CD14-positive monocyte (primary cell): ENCODE measurements at regions not wholly inside any gene's neighbourhood (a gene's known extent, or its start where the extent isn't known, plus 50 kb on each side); places are given as distances from the start of the nearest gene placed in this dataset.

Experiments
- DNase-seq, 3 donors: peaks; one replicate each; pipeline ENCODE4 v3.0.0-alpha.2; 2011 to 2022
- H2AFZ ChIP-seq: 2 replicates; pipeline ENCODE4 v1.6.0; 2012; ENCODE audit warnings: mild to moderate bottlenecking, low read depth, low read length, inconsistent platforms; ENCODE audit not compliant: insufficient read depth, poor library complexity, severe bottlenecking
- H3K27ac ChIP-seq, 2 donors: 1 replicate in 1 of 2; 2 replicates in 1 of 2; pipeline ENCODE4 v1.5.1; 2012 to 2013; ENCODE audit warnings: low read length in 2 of 2, control low read depth in 1 of 2, inconsistent platforms in 1 of 2, low read depth in 1 of 2, mild to moderate bottlenecking in 1 of 2
- H3K27me3 ChIP-seq, 2 donors: one replicate each; pipeline versions ENCODE4 v1.6.0 to v1.6.1; 2011 to 2013; ENCODE audit warnings: low read length in 2 of 2; ENCODE audit not compliant: control insufficient read depth in 2 of 2, insufficient read depth in 2 of 2
- H3K36me3 ChIP-seq, 2 donors: replicated peaks in 1 of 2; 1 replicate in 1 of 2; 2 replicates in 1 of 2; pipeline versions ENCODE4 v1.5.1 to v1.6.1; 2012 to 2013; ENCODE audit warnings: low read length in 2 of 2, control low read depth in 1 of 2, inconsistent platforms in 1 of 2, mild to moderate bottlenecking in 1 of 2; ENCODE audit not compliant: insufficient read depth in 2 of 2, control insufficient read depth in 1 of 2
- H3K4me1 ChIP-seq, 2 donors: 1 replicate in 1 of 2; 2 replicates in 1 of 2; pipeline versions ENCODE4 v1.5.1 to v1.6.1; 2012 to 2013; ENCODE audit warnings: low read length in 2 of 2, control low read depth in 1 of 2, inconsistent platforms in 1 of 2, mild to moderate bottlenecking in 1 of 2, moderate library complexity in 1 of 2; ENCODE audit not compliant: insufficient read depth in 2 of 2, control insufficient read depth in 1 of 2
- H3K4me2 ChIP-seq: replicated peaks from 2 replicates; pipeline ENCODE3; 2012; ENCODE audit warnings: low read length, moderate library complexity, mild to moderate bottlenecking; ENCODE audit not compliant: poor library complexity, severe bottlenecking; ENCODE audit errors: extremely low read depth
- H3K4me3 ChIP-seq, 3 experiments: fragments of 200-600 bp in 1 of 3; sonication (generic) in 1 of 3; replicated peaks in 1 of 3; 1 replicate in 2 of 3; 2 replicates in 1 of 3; pipeline ENCODE4 v1.5.1; 2011 to 2013; ENCODE audit warnings: low read length in 3 of 3, mild to moderate bottlenecking in 3 of 3, control low read depth in 2 of 3, low read depth in 2 of 3, inconsistent platforms in 1 of 3, moderate library complexity in 1 of 3
- H3K79me2 ChIP-seq: 2 replicates; pipeline ENCODE4 v1.6.0; 2012; ENCODE audit warnings: mild to moderate bottlenecking, control low read depth, inconsistent platforms, low read length, moderate library complexity; ENCODE audit not compliant: insufficient read depth
- H3K9ac ChIP-seq: 2 replicates; pipeline ENCODE4 v1.6.0; 2017; ENCODE audit warnings: low read length, mild to moderate bottlenecking; ENCODE audit not compliant: insufficient read depth, poor library complexity, severe bottlenecking
- H3K9me3 ChIP-seq, 2 donors: replicated peaks in 1 of 2; 1 replicate in 1 of 2; 2 replicates in 1 of 2; pipeline versions ENCODE4 v1.5.1 to v1.6.1; 2012 to 2013; ENCODE audit warnings: low read length in 2 of 2, control low read depth in 1 of 2; ENCODE audit not compliant: control insufficient read depth in 1 of 2, insufficient read depth in 1 of 2
- H4K20me1 ChIP-seq: 2 replicates; pipeline ENCODE4 v1.6.0; 2012; ENCODE audit warnings: mild to moderate bottlenecking, low read length, control low read depth, moderate library complexity; ENCODE audit not compliant: insufficient read depth
- H3K27ac Mint-ChIP-seq, 7 donors: one replicate each; pipeline ENCODE4 v1.8.0; 2020; ENCODE audit warnings: mild to moderate bottlenecking in 7 of 7, mixed read lengths in 7 of 7, moderate library complexity in 6 of 7, inconsistent platforms in 2 of 7
- H3K27me3 Mint-ChIP-seq, 3 donors: one replicate each; pipeline ENCODE4 v1.8.0; 2021 to 2022; ENCODE audit warnings: low read depth in 3 of 3, mild to moderate bottlenecking in 3 of 3, mixed read lengths in 3 of 3, moderate library complexity in 3 of 3, inconsistent platforms in 1 of 3
- H3K36me3 Mint-ChIP-seq, 2 donors: one replicate each; pipeline ENCODE4 v1.8.0; 2020; ENCODE audit warnings: mixed read lengths in 2 of 2, inconsistent platforms in 1 of 2, mild to moderate bottlenecking in 1 of 2
- H3K4me1 Mint-ChIP-seq: one replicate; pipeline ENCODE4 v1.8.0; 2020; ENCODE audit warnings: mild to moderate bottlenecking, mixed read lengths
- H3K4me3 Mint-ChIP-seq, 2 donors: one replicate each; pipeline ENCODE4 v1.8.0; 2020; ENCODE audit warnings: mild to moderate bottlenecking in 2 of 2, mixed read lengths in 2 of 2, moderate library complexity in 1 of 2
- H3K9me3 Mint-ChIP-seq, 7 donors: one replicate each; pipeline ENCODE4 v1.8.0; 2020 to 2022; ENCODE audit warnings: mixed read lengths in 7 of 7, mild to moderate bottlenecking in 6 of 7, moderate library complexity in 6 of 7, inconsistent platforms in 2 of 7
- WGBS: methylation state at CpG from one replicate; pipeline ENCODE4 v1.1.5; 2013; ENCODE audit warnings: missing lambda C conversion rate; ENCODE audit not compliant: insufficient coverage; 5-methylcytosine and 5-hydroxymethylcytosine counted together
- intact Hi-C, 2 donors: fragments of 100-400 bp; cut with micrococcal nuclease; formaldehyde crosslinking; loops; one replicate each; pipeline versions ENCODE4 v1.15.0 to v1.15.1; 2023
- TF ChIP-seq, protein P1 (sequence below): fragments of 200-600 bp; IDR thresholded peaks from one replicate; pipeline ENCODE4 v1.8.0; 2022; ENCODE audit warnings: antibody characterized with exemption, mild to moderate bottlenecking

DNA sequence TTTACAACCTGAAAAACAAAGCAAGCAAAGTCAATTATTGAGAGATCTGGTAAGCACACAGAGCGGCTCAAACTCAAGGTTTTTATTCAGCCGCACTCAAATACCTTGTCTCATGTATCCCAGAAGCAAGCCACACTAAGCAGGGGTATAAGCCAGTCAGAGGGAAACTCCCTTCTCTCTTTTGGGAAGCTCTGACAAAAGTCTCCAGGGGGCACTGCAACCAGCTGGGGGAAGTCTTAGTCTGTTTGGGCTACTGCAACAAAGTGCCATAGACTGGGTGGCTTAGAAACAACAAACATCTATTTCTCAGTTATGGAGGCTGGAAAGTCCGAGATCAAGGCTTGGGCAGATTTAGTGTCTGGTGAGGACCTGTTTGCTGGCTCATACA, 246.0 kb downstream of the ENC1 start:
- Histone ChIP-seq H3K27ac (no peak overlapping the region), H3K27me3 (no peaks in the 10 kb centered on the region), H4K20me1 (no peaks in the 10 kb centered on the region), H3K4me3 (no peak overlapping the region), H3K36me3 (no peaks in the 10 kb centered on the region), H2AFZ (no peak overlapping the region), H3K4me2 (no peak overlapping the region), H3K4me1 (no peaks in the 10 kb centered on the region), H3K9ac (no peak overlapping the region), H3K9me3 (peaks cover 0 to 4% of the 10 kb centered on the region in 2 donors), H3K79me2 (no peaks in the 10 kb centered on the region)
- peaks cover 0 to 2% (median 0%) of the 10 kb centered on the region in 3 donors for H3K27me3 Mint-ChIP-seq
- peak; percentile 15 to 50 (median 37) for DNase-seq
- peaks cover 0 to 3% of the 10 kb centered on the region in 2 donors for H3K36me3 Mint-ChIP-seq
- intact Hi-C loops, result loop anchor here in 1 of 2 donors (10.0 kb wide), 1 partner anchor 260 kb away; no protein-coding TSS in a partner anchor
- H3K9me3 Mint-ChIP-seq, result peaks cover 3 to 6% (median 6%) of the 10 kb centered on the region in 7 donors
- H3K4me1 Mint-ChIP-seq, result peaks cover 12% of the 10 kb centered on the region
- WGBS, result 91% methylated on average over 2 of the region's 3 CpGs
- no peak overlapping the region for H3K4me3 Mint-ChIP-seq
- peak overlapping the region in 1 of 7 donors; percentile 54 for H3K27ac Mint-ChIP-seq
- TF ChIP-seq, protein P1, sequence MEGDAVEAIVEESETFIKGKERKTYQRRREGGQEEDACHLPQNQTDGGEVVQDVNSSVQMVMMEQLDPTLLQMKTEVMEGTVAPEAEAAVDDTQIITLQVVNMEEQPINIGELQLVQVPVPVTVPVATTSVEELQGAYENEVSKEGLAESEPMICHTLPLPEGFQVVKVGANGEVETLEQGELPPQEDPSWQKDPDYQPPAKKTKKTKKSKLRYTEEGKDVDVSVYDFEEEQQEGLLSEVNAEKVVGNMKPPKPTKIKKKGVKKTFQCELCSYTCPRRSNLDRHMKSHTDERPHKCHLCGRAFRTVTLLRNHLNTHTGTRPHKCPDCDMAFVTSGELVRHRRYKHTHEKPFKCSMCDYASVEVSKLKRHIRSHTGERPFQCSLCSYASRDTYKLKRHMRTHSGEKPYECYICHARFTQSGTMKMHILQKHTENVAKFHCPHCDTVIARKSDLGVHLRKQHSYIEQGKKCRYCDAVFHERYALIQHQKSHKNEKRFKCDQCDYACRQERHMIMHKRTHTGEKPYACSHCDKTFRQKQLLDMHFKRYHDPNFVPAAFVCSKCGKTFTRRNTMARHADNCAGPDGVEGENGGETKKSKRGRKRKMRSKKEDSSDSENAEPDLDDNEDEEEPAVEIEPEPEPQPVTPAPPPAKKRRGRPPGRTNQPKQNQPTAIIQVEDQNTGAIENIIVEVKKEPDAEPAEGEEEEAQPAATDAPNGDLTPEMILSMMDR, result peak; percentile 38

DNA sequence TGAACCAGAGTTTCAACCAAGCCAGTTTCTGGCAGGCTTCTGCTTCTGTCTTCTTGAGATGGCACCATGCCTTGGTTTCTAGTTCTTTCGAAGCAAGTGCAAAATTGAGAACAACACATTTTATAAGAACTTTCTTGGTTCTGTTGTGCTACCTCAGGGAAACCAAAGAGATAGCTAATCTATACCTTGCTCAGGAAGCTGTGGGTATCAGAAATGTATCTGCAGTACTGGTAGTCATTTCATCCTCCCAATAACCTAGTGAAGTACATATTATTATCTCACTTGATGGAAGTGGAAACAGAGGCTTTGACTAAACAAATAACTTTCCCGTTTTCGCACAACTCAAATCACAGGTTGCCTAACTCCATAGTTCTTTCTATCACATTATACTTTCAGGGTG, 246.6 kb downstream of the ENC1 start:
- Mint-ChIP-seq H3K4me3 (no peak overlapping the region), H3K27me3 (peaks cover 0 to 2% (median under 1%) of the 10 kb centered on the region in 3 donors), H3K4me1 (peaks cover 12% of the 10 kb centered on the region), H3K9me3 (peaks cover 0 to 2% (median under 1%) of the 10 kb centered on the region in 7 donors), H3K27ac (no peak overlapping the region), H3K36me3 (no peaks in the 10 kb centered on the region)
- Histone ChIP-seq H4K20me1 (no peaks in the 10 kb centered on the region), H3K79me2 (no peaks in the 10 kb centered on the region), H3K4me2 (no peak overlapping the region), H2AFZ (no peak overlapping the region), H3K4me1 (no peaks in the 10 kb centered on the region), H3K27me3 (no peaks in the 10 kb centered on the region), H3K4me3 (no peak overlapping the region), H3K27ac (no peak overlapping the region), H3K9me3 (no peaks in the 10 kb centered on the region), H3K9ac (no peak overlapping the region), H3K36me3 (no peaks in the 10 kb centered on the region)
- WGBS, result 100% methylated on average over 1 of the region's 3 CpGs
- DNase-seq, result no peak
- intact Hi-C loops, result loop anchor here in 1 of 2 donors (10.0 kb wide), 1 partner anchor 261 kb away; no protein-coding TSS in a partner anchor
- TF ChIP-seq, protein P1, result no peak
